ENCODE measurements at regions not wholly inside any gene's neighbourhood (a gene's known extent, or its start where the extent isn't known, plus 50 kb on each side); places are given as distances from the start of the nearest gene placed in this dataset.
A peak's percentile ranks its signal among the peaks of the same experiment; 100 is the strongest.
"Not testable (repeated sequence)": the region's sequence is repeated elsewhere in the genome, so short reads cannot be mapped to it uniquely, and the experiment has no call there.

DNA sequence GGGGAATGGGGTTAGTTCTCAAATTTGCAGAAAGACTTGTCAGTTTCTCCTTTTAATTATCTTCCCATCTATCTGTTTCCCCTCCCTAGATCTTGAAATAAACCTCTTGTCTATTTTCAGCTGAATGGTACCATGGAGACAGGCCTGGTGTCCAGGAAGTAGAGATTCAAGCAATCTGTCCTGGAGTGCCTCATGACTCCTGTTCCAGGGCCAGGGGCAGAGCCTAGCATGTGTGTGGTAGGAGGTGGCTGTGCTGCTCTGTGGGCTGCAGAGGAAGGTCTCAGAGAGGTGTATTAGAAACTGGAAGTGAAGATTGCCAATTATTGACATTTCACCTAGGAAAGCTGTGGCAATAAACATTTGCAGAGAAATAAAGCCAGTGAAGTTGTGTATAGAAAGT lies 175.8 kb upstream of the ATP10B start:
- no peak for DNase-seq

- no peak for DNase-seq
Observed at GRCh38 chr5:161023551-161023950, 171.5 kb upstream of the ATP10B start.

GRCh38 chr5:161022151-161022550 lies 170.1 kb upstream of the ATP10B start:
- DNase-seq, result no peak

- DNase-seq, result no peak
Observed at GRCh38 chr5:161009817-161010216, 157.8 kb upstream of the ATP10B start.

- no peak for DNase-seq
Observed at GRCh38 chr5:161009194-161009593, 157.2 kb upstream of the ATP10B start.

DNA sequence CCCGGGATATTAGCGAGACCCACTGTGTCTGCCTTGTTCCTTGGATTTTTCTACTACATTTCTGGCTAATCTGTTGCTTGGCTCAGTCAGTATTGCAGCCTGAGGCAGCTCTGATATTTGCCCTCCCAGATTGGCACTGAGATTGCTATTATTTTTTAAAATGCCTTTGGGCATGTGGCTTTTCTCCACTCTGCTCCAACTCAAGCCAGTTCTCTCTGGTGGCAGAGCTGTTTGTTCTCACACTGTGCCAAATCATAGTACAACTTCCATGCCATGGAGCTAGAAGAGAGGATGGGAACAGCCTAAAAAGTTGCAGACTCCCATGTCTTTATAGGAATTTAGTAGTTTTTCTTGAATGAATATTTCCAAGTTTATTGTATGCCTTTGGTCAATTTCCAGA lies 155.9 kb upstream of the ATP10B start:
- DNase-seq, result no peak

GRCh38 chr5:161002571-161003074 lies 150.6 kb upstream of the ATP10B start:
- no peak for DNase-seq

DNA sequence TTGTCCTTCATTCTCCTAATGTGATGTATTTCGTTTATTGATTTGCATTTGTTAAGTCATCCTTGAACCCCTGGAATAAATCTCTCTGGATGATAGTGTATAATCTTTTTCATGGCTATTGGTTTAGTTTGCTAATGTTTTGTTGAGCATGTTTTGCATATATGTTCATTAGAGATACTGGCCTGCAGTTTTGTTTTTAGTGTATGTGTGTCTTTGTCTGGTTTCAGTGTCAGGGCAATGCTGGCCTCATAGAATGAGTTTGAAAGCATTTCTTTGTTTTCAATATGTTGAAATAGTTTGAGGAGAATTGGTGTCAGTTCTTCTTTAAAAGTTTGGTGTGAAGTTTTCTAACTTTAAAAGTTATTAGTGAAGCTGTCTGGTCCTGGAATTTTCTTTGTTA lies 149.6 kb upstream of the ATP10B start:
- DNase-seq, result no peak

DNA sequence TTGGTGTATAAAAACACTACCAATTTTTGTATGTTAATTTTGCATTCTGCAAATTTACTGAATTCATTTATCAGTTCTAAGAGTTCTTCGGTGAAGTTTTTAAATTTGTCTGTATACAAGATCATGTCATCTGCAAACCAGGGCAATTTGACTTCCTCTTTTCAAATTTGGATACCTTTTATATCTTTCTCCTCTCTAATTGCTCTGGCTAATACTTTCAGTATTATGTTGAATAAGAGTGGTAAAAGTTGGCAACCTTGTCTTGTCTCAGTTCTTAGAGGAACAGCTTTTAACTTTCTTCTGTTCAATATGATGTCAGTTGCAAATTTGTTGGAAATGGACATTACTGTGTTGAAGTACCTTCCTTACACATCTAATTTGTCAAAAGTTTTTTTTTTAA lies 149.1 kb upstream of the ATP10B start:
- DNase-seq, result not testable (repeated sequence)

DNA sequence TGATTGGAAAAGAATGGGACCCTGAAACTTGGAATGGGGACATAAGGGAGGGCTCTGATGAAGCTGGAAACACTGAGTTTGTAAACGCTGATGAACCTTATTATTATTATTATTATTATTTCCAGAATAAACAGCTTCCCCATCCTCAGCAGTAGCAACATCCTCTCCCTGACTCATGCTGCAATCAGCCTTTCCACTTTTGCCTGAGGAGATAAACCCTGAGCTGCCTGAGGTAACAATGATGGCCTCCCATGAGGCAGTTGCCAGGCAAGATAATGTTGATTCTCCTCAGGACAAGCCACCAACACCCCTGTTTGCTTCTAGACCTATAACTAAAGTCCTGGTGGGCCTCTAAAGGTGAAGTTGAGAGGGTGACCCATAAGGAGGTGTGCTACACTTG lies 139.2 kb upstream of the ATP10B start:
- DNase-seq, result no peak

GRCh38 chr5:160979385-160979784 lies 127.4 kb upstream of the ATP10B start:
- DNase-seq, result no peak

DNA sequence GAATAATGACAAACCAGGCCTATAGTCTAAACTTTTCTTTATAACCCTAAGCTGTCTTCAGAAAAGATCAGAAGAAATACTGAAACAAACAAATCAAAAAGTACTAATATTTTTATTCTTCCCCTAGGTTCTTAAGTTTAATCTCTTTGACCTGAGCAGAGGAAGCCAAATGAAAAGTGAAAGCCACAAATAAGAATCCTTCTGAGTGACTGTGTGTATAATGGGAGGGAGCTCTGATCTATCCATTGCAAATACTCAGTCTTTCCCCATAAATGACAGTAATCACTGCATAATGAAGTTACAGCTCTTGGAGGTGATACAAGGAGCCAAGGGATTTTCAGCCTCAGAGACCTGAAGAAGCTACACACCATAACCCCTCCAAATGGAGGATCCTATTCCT lies 126.9 kb upstream of the ATP10B start:
- DNase-seq, result no peak

DNA sequence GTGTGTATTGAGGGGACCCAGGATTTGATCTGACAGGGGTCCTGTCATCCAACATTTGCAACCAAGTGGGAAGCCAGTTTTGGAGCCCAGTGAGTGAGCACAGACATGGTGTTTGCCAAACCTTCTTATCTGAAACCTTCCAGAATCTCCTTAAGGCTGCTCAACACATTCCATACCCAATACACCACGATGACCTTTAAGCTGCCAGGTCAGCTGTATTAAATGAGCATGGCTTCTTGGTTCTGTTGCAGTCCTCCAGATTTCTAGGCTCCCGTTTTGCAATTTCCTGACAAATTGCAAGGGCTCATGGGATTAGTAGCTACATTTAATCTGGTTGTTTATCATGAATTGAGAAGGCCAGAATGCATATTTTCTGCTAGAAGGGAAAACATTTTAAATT lies 124.2 kb upstream of the ATP10B start:
- no peak for DNase-seq

- DNase-seq, result no peak
Observed at GRCh38 chr5:160970605-160971191, 118.7 kb upstream of the ATP10B start.

- DNase-seq, result no peak
Observed at GRCh38 chr5:160969645-160970044, 117.6 kb upstream of the ATP10B start.

GRCh38 chr5:160968480-160968879 lies 116.5 kb upstream of the ATP10B start:
- no peak for DNase-seq

DNA sequence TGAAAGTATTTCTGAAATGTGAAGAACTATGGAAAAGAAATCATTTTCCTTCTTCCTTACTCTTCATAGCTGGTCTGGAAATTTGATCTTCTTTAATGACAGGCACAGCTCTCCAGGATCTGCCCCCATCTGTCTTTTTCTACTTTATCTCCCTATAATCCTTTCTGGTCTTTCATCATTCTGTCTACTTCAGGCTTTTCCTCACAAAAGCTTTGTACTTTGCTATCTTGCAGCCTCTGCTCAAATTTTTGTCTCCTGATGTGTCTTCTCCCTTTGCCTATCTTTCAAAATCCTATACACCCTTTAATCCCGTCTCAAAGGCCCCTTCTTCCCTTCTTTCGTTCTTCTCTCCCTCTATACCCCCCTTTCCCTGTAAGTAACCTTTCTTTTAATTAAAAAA lies 114.9 kb upstream of the ATP10B start:
- no peak for DNase-seq

GRCh38 chr5:160961761-160962160 lies 109.8 kb upstream of the ATP10B start:
- DNase-seq, result no peak

GRCh38 chr5:160961038-160961437 lies 109.0 kb upstream of the ATP10B start:
- no peak for DNase-seq

GRCh38 chr5:160960592-160960991 lies 108.6 kb upstream of the ATP10B start:
- DNase-seq, result no peak

GRCh38 chr5:160959804-160960203 lies 107.8 kb upstream of the ATP10B start:
- peak; percentile 2 for DNase-seq

DNA sequence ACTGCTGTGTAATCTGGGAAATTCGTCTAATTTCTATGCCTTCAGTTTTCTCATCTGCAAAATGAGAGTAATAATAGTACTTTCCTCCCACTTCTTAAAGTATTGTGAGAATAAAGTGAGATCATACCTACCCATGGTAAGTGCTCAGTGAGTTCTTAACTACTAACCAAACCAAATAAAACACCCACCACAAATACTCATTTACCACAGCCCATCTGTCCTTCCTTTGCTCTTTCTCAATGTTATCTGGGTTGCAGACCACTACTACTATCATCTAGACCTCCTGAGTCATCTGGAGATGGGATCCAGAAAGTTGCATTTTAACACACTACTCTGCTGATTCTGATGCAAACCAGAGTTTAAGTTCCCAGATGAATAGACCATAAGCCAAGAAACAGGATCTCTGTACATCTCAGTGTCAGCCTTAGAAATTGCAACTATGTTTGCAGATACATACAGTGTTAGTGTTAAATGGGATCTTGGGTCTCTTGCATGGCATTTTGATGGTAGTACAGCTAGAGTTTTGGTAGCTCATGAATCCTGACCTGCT lies 105.4 kb upstream of the ATP10B start:
- peak; percentile 11 for DNase-seq

GRCh38 chr5:160956051-160956450 lies 104.0 kb upstream of the ATP10B start:
- no peak for DNase-seq

DNA sequence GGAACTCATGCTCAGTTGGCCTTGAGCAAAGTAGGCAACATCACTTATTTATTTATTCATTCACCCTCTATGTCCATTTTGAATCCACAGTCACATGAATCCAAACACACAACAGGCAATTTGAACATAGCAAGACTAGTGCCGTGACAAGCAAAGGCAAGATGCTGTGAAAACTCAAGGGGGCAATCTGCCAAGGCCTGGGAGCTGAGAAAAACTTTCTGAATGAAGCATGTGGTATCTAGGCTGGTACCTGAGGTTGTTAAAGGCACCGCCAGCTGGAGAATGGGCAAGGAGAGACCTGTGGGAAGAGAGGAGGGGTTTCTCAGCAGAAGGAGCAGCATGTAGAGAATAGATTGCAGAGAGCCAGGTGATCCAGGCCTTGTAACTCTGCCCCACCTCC lies 98.3 kb upstream of the ATP10B start:
- no peak for DNase-seq

DNA sequence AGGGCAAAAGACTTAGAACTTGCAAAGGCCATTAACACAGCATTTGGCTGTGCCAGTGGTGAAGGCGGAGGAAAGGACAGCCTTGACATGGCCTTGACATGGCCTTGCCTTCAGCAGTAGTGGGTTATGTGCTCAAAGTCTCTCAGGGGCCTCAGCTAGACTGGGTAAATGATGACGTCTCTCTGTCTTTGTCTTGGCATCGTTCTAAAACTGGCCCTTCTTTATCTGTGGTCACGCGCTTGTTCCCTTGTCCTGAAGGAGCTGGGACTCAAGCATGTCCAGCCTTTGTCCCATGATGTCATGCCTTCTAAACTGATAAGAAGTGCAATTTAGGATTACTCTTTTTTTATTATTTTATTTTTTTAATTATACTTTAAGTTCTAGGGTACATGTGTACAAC lies 88.7 kb upstream of the ATP10B start:
- no peak for DNase-seq

All from activated CD4-positive, alpha-beta T cell treated with anti-CD3 and anti-CD28 coated beads, Interleukin-10, Interleukin-2, amounts not matched to agents 100 ng/mL and 50 ng/mL, durations not matched to agents 16 hours and 8 hours (primary cell).